ENCODE measurements at regions not wholly inside any gene's neighbourhood (a gene's known extent, or its start where the extent isn't known, plus 50 kb on each side); places are given as distances from the start of the nearest gene placed in this dataset.

GRCh38 chr13:50701469-50701868 lies 142.0 kb downstream of the DLEU7 start:
- H3K9me2 ChIP-seq (ENCODE audit: low read depth, low read length): no peaks in the 10 kb centered on the region
- no peak overlapping the region for H2AFZ ChIP-seq (ENCODE audit: low read length)
- no peak for TF ChIP-seq EZH2 (IDR thresholded peaks at IDR 0.05; ENCODE audit: borderline replicate concordance, low read length)
- H3K4me1 ChIP-seq (ENCODE audit: insufficient read depth, low read length, severe bottlenecking): peaks cover 12% of the 10 kb centered on the region
- H3K4me2 ChIP-seq (ENCODE audit: low read length): no peak overlapping the region
- H4K20me1 ChIP-seq (ENCODE audit: insufficient read depth, low read length): no peaks in the 10 kb centered on the region
- H3K36me3 ChIP-seq (ENCODE audit: insufficient read depth, low read length): no peaks in the 10 kb centered on the region; the same call in 1 of the 2 replicates
- no peak overlapping the region for H3K9ac ChIP-seq (ENCODE audit: low read length)
- H3K79me2 ChIP-seq (ENCODE audit: insufficient read depth, low read length): no peaks in the 10 kb centered on the region
- H3K9me3 ChIP-seq (ENCODE audit: low read length): peaks cover under 1% of the 10 kb centered on the region
- no peaks in the 10 kb centered on the region for H3K27me3 ChIP-seq (ENCODE audit: insufficient read depth, low read length)
- H3K4me3 ChIP-seq (ENCODE audit: low read depth, low read length, poor library complexity, severe bottlenecking): no peak overlapping the region
- H3F3A ChIP-seq (ENCODE audit: insufficient read depth, low read length): no peaks in the 10 kb centered on the region
- H3K27ac ChIP-seq (ENCODE audit: low read depth, low read length, poor library complexity, severe bottlenecking): no peak overlapping the region

- peaks cover 15% of the 10 kb centered on the region for H3K4me1 ChIP-seq (ENCODE audit: insufficient read depth, low read length, severe bottlenecking)
- H3K36me3 ChIP-seq (ENCODE audit: insufficient read depth, low read length): no peaks in the 10 kb centered on the region
- H3K4me3 ChIP-seq (ENCODE audit: low read depth, low read length, poor library complexity, severe bottlenecking): no peak overlapping the region
- no peaks in the 10 kb centered on the region for H3K79me2 ChIP-seq (ENCODE audit: insufficient read depth, low read length)
- H3K27ac ChIP-seq (ENCODE audit: low read depth, low read length, poor library complexity, severe bottlenecking): no peak overlapping the region
- H3K9me2 ChIP-seq (ENCODE audit: low read depth, low read length): no peaks in the 10 kb centered on the region
- H3K9me3 ChIP-seq (ENCODE audit: low read length): no peaks in the 10 kb centered on the region
- H2AFZ ChIP-seq (ENCODE audit: low read length): no peak overlapping the region
- TF ChIP-seq CTCF (IDR thresholded peaks at IDR 0.05; ENCODE audit: low read length) (no peak), EZH2 (IDR thresholded peaks at IDR 0.05; ENCODE audit: borderline replicate concordance, low read length) (no peak)
- H3F3A ChIP-seq (ENCODE audit: insufficient read depth, low read length): no peaks in the 10 kb centered on the region
- H3K9ac ChIP-seq (ENCODE audit: low read length): no peak overlapping the region
- no peaks in the 10 kb centered on the region for H4K20me1 ChIP-seq (ENCODE audit: insufficient read depth, low read length)
- no peaks in the 10 kb centered on the region for H3K27me3 ChIP-seq (ENCODE audit: insufficient read depth, low read length)
- H3K4me2 ChIP-seq (ENCODE audit: low read length): no peak overlapping the region
These were observed 137.0 kb downstream of the DLEU7 start for GRCh38 chr13:50706505-50706904.

- H3K27ac ChIP-seq (ENCODE audit: low read depth, low read length, poor library complexity, severe bottlenecking): peak overlapping the region; percentile 49
- H2AFZ ChIP-seq (ENCODE audit: low read length): no peak overlapping the region
- H3K9me3 ChIP-seq (ENCODE audit: low read length): no peaks in the 10 kb centered on the region
- no peaks in the 10 kb centered on the region for H3K79me2 ChIP-seq (ENCODE audit: insufficient read depth, low read length)
- H3K4me1 ChIP-seq (ENCODE audit: insufficient read depth, low read length, severe bottlenecking): peaks cover 15% of the 10 kb centered on the region
- TF ChIP-seq CTCF (IDR thresholded peaks at IDR 0.05; ENCODE audit: low read length): no peak
- TF ChIP-seq EZH2 (IDR thresholded peaks at IDR 0.05; ENCODE audit: borderline replicate concordance, low read length): no peak
- no peaks in the 10 kb centered on the region for H3K27me3 ChIP-seq (ENCODE audit: insufficient read depth, low read length)
- no peaks in the 10 kb centered on the region for H4K20me1 ChIP-seq (ENCODE audit: insufficient read depth, low read length)
- H3K9me2 ChIP-seq (ENCODE audit: low read depth, low read length): no peaks in the 10 kb centered on the region
- H3K4me2 ChIP-seq (ENCODE audit: low read length): peak overlapping the region; percentile 14; the same call in 1 of the 2 replicates
- no peak overlapping the region for H3K9ac ChIP-seq (ENCODE audit: low read length)
- no peaks in the 10 kb centered on the region for H3K36me3 ChIP-seq (ENCODE audit: insufficient read depth, low read length)
- H3K4me3 ChIP-seq (ENCODE audit: low read depth, low read length, poor library complexity, severe bottlenecking): no peak overlapping the region
- no peaks in the 10 kb centered on the region for H3F3A ChIP-seq (ENCODE audit: insufficient read depth, low read length)
These were observed 135.9 kb downstream of the DLEU7 start for GRCh38 chr13:50707628-50708027.

- H3K4me2 ChIP-seq (ENCODE audit: low read length): no peak overlapping the region
- H3K4me3 ChIP-seq (ENCODE audit: low read depth, low read length, poor library complexity, severe bottlenecking): no peak overlapping the region
- H3K9ac ChIP-seq (ENCODE audit: low read length): no peak overlapping the region
- H3K79me2 ChIP-seq (ENCODE audit: insufficient read depth, low read length): no peaks in the 10 kb centered on the region
- H3K36me3 ChIP-seq (ENCODE audit: insufficient read depth, low read length): no peaks in the 10 kb centered on the region
- H2AFZ ChIP-seq (ENCODE audit: low read length): no peak overlapping the region
- no peaks in the 10 kb centered on the region for H3F3A ChIP-seq (ENCODE audit: insufficient read depth, low read length)
- peaks cover 19% of the 10 kb centered on the region for H3K4me1 ChIP-seq (ENCODE audit: insufficient read depth, low read length, severe bottlenecking)
- H3K27ac ChIP-seq (ENCODE audit: low read depth, low read length, poor library complexity, severe bottlenecking): peak overlapping the region; percentile 49
- no peaks in the 10 kb centered on the region for H3K9me3 ChIP-seq (ENCODE audit: low read length)
- TF ChIP-seq CTCF (IDR thresholded peaks at IDR 0.05; ENCODE audit: low read length) (no peak), EZH2 (IDR thresholded peaks at IDR 0.05; ENCODE audit: borderline replicate concordance, low read length) (no peak)
- H3K27me3 ChIP-seq (ENCODE audit: insufficient read depth, low read length): no peaks in the 10 kb centered on the region
- no peaks in the 10 kb centered on the region for H4K20me1 ChIP-seq (ENCODE audit: insufficient read depth, low read length)
- H3K9me2 ChIP-seq (ENCODE audit: low read depth, low read length): no peaks in the 10 kb centered on the region
These were observed 135.0 kb downstream of the DLEU7 start for GRCh38 chr13:50708461-50708860.

All from OCI-LY1 (cell line).